Spleen (tissue), 7 donors: ENCODE measurements at regions not wholly inside any gene's neighbourhood (a gene's known extent, or its start where the extent isn't known, plus 50 kb on each side); places are given as distances from the start of the nearest gene placed in this dataset.

ENCODE experiments used
- POLR2A ChIP-seq, 3 donors: fragments of 450-650 bp; IDR thresholded peaks; one replicate each; pipeline ENCODE4 v1.5.1; 2017; ENCODE audit warnings: antibody characterized with exemption in 3 of 3, mild to moderate bottlenecking in 1 of 3
- POLR2AphosphoS5 ChIP-seq, 3 donors: sonication (generic); formaldehyde crosslinking; IDR thresholded peaks; one replicate each; pipeline ENCODE4 v1.5.1; 2017; ENCODE audit warnings: antibody characterized with exemption in 3 of 3
- TF ChIP-seq, protein P1 (sequence below), 11 experiments: fragments of 200-600 bp in 7 of 11; fragments of 450-650 bp in 4 of 11; sonication (generic) in 4 of 11; IDR thresholded peaks in 8 of 11; conservative IDR thresholded peaks in 3 of 11; 1 replicate in 7 of 11; 2 replicates in 4 of 11; pipeline versions ENCODE4 v1.4.0 to v1.8.0; 2016 to 2021; ENCODE audit warnings: antibody characterized with exemption in 11 of 11, inconsistent platforms in 4 of 11, mild to moderate bottlenecking in 1 of 11
- donor health status: DM: no; HTN: no; CAD: no; lungs with moderate emphysema.
- donor health status: DM: no; HTN: no; CAD: no.
- donor health status: DM: no; HTN: no; CAD: no.

DNA sequence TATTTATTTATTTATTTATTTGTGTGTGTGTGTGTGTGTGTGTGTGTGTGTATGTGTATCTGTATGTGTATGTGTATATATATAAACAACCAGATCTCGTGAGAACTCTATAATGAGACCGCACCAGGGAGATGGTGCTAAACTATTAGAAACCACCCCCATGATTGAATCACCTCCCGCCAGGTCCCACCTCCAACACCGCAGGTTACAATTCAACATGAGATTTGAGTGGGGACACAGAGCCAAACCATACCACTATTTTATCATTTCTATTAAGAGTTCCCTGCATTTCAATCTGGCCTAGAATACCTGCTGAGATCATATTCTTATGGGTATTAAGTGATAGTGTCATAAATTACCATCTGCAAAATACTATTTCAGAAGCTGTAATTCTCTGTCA lies 243.8 kb upstream of the PLEKHG7 start:
- TF ChIP-seq, protein P1, sequence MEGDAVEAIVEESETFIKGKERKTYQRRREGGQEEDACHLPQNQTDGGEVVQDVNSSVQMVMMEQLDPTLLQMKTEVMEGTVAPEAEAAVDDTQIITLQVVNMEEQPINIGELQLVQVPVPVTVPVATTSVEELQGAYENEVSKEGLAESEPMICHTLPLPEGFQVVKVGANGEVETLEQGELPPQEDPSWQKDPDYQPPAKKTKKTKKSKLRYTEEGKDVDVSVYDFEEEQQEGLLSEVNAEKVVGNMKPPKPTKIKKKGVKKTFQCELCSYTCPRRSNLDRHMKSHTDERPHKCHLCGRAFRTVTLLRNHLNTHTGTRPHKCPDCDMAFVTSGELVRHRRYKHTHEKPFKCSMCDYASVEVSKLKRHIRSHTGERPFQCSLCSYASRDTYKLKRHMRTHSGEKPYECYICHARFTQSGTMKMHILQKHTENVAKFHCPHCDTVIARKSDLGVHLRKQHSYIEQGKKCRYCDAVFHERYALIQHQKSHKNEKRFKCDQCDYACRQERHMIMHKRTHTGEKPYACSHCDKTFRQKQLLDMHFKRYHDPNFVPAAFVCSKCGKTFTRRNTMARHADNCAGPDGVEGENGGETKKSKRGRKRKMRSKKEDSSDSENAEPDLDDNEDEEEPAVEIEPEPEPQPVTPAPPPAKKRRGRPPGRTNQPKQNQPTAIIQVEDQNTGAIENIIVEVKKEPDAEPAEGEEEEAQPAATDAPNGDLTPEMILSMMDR (IDR thresholded peaks at IDR 0.05 in 8 of 11, conservative IDR thresholded peaks at IDR 0.05 in 3 of 11), result no peak
- TF ChIP-seq POLR2A (IDR thresholded peaks at IDR 0.05), result no peak
- TF ChIP-seq POLR2AphosphoS5 (IDR thresholded peaks at IDR 0.05), result no peak
